GM13976 (cell line): ENCODE measurements at regions not wholly inside any gene's neighbourhood (a gene's known extent, or its start where the extent isn't known, plus 50 kb on each side); places are given as distances from the start of the nearest gene placed in this dataset.

Source experiments
- DNase-seq: peaks from one replicate; pipeline ENCODE4 v3.0.0; 2012; ENCODE audit warnings: low spot score
- CTCF ChIP-seq: IDR thresholded peaks from 2 replicates; pipeline ENCODE4 v1.5.1; 2012; ENCODE audit warnings: borderline replicate concordance, mild to moderate bottlenecking; ENCODE audit not compliant: insufficient read depth; ENCODE audit errors: extremely low read depth, missing control alignments, control extremely low read depth
- in situ Hi-C: fragments of 300-500 bp; cut with MboI; formaldehyde crosslinking; loops from one replicate; pipeline ENCODE4 v1.12.0; 2022; ENCODE audit warnings: low sequenced_read_pairs, mixed read lengths, inconsistent platforms; ENCODE audit not compliant: unreplicated experiment

GRCh38 chr4:122053186-122053585 is 98.9 kb upstream of the BLTP1 start:
- TF ChIP-seq CTCF = no peak
- in situ Hi-C loops = no loop called here
- no peak for DNase-seq

- in situ Hi-C loops = no loop called here
- no peak for DNase-seq
- TF ChIP-seq CTCF = no peak
Observed at GRCh38 chr4:122052677-122053076, 99.5 kb upstream of the BLTP1 start.

GRCh38 chr4:122050841-122051240 is 99.0 kb upstream of the TRPC3 start:
- no peak for DNase-seq
- in situ Hi-C loops = no loop called here
- TF ChIP-seq CTCF = no peak

DNA sequence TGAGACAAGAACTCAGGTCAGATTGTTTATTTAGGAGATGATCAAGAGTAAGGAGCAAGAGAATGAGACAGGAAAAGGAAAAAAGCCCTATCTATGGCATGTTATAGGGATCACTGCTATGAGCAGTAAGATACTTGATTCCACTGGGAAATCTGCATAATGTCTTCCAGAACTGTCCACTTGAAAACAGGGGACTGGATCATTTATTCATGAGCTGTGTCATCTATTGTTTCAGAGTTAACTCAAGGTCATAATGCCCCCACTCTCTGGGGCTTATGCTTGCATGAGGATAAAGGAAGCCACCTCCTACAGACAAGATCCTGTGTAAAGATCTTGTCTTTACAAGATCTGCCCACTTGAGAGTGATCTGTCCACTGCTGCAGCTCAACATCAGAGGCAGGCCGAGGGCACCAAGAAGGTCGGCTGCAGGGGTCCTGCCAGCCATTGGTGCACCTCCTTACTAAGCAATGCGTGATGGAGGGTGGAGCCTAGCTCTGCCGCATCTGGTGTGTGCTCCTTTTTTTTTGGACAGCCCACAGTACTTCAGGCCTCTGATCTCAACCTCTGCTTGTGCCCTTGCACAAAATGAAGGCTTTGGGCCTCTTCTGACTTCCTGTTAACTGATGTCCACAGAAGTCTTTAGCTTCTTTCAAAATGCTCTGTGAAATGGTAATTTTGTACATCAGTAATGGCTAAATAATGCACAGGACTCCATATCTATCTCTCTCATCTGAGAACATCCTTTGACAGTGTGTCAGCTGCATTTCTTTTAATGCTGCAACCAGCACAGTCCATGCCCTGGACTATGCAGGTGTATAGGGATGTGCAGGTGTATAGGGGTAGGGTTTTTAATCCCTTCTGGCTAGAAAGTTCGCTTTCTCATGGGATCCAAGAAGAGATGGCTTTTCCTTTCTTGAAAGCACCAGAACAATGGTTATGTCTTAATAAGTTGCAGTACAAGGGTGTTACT is 95.9 kb upstream of the TRPC3 start:
- DNase-seq = no peak
- in situ Hi-C loops = no loop called here
- TF ChIP-seq CTCF = no peak

- in situ Hi-C loops = no loop called here
- DNase-seq = no peak
- TF ChIP-seq CTCF = no peak
Observed at GRCh38 chr4:122046255-122046654, 94.4 kb upstream of the TRPC3 start.

GRCh38 chr4:122045533-122045932 is 93.7 kb upstream of the TRPC3 start:
- no peak for DNase-seq
- TF ChIP-seq CTCF = no peak
- in situ Hi-C loops = no loop called here
